ENCODE measurements at regions not wholly inside any gene's neighbourhood (a gene's known extent, or its start where the extent isn't known, plus 50 kb on each side); places are given as distances from the start of the nearest gene placed in this dataset.
"Not testable (repeated sequence)": the region's sequence is repeated elsewhere in the genome, so short reads cannot be mapped to it uniquely, and the experiment has no call there.

GRCh38 chr10:55746002-55746401 is 615.1 kb downstream of the ZWINT start:
- no peaks in the 10 kb centered on the region for H3K4me1 ChIP-seq (ENCODE audit: control insufficient read depth in 5 of 5, insufficient read depth in 5 of 5, low read length in 5 of 5)
- no peaks in the 10 kb centered on the region for H3K27me3 ChIP-seq (ENCODE audit: control insufficient read depth in 3 of 3, insufficient read depth in 3 of 3, low read length in 2 of 3)
- 41 to 64% methylated on average over 1 of the region's 1 CpG for WGBS, 2 donors
- no peak for TF ChIP-seq CTCF (IDR thresholded peaks at IDR 0.05; ENCODE audit: control extremely low read depth, extremely low read depth)
- H3K9ac ChIP-seq (ENCODE audit: insufficient read depth in 1 of 2, low read length in 2 of 2): no peak overlapping the region
- no peak overlapping the region for H3K4me3 ChIP-seq
- no peaks in the 10 kb centered on the region for H3K36me3 ChIP-seq (ENCODE audit: control insufficient read depth in 4 of 4, insufficient read depth in 4 of 4, low read length in 4 of 4)
- DNase-seq (no peak), ATAC-seq (ENCODE audit: insufficient read depth, low FRiP score) (no peak)
- no peak overlapping the region for H3K27ac ChIP-seq (ENCODE audit: low read depth in 1 of 2, low read length in 1 of 2)
- no peaks in the 10 kb centered on the region for H3K9me3 ChIP-seq (ENCODE audit: control insufficient read depth in 4 of 4, insufficient read depth in 3 of 4, low read length in 3 of 4)

- no peak for TF ChIP-seq CTCF (IDR thresholded peaks at IDR 0.05; ENCODE audit: control extremely low read depth, extremely low read depth)
- H3K27me3 ChIP-seq (ENCODE audit: control insufficient read depth in 3 of 3, insufficient read depth in 3 of 3, low read length in 2 of 3): no peaks in the 10 kb centered on the region
- no peak overlapping the region for H3K9ac ChIP-seq (ENCODE audit: insufficient read depth in 1 of 2, low read length in 2 of 2)
- H3K4me1 ChIP-seq (ENCODE audit: control insufficient read depth in 5 of 5, insufficient read depth in 5 of 5, low read length in 5 of 5): no peaks in the 10 kb centered on the region
- ATAC-seq (ENCODE audit: insufficient read depth, low FRiP score) (no peak), DNase-seq (no peak)
- no peaks in the 10 kb centered on the region for H3K9me3 ChIP-seq (ENCODE audit: control insufficient read depth in 4 of 4, insufficient read depth in 3 of 4, low read length in 3 of 4)
- H3K36me3 ChIP-seq (ENCODE audit: control insufficient read depth in 4 of 4, insufficient read depth in 4 of 4, low read length in 4 of 4): no peaks in the 10 kb centered on the region
- 77 to 81% methylated on average over 2 of the region's 2 CpGs for WGBS, 2 donors
- no peak overlapping the region for H3K4me3 ChIP-seq
- no peak overlapping the region for H3K27ac ChIP-seq (ENCODE audit: low read depth in 1 of 2, low read length in 1 of 2)
Measured at GRCh38 chr10:55742487-55742886, 618.6 kb downstream of the ZWINT start.

- not testable (repeated sequence) for ATAC-seq (ENCODE audit: insufficient read depth, low FRiP score); H3K36me3 ChIP-seq (ENCODE audit: control insufficient read depth in 4 of 4, insufficient read depth in 4 of 4, low read length in 4 of 4); H3K4me1 ChIP-seq (ENCODE audit: control insufficient read depth in 5 of 5, insufficient read depth in 5 of 5, low read length in 5 of 5); H3K9me3 ChIP-seq (ENCODE audit: control insufficient read depth in 4 of 4, insufficient read depth in 3 of 4, low read length in 3 of 4); H3K27me3 ChIP-seq (ENCODE audit: control insufficient read depth in 3 of 3, insufficient read depth in 3 of 3, low read length in 2 of 3); H3K4me3 ChIP-seq; H3K27ac ChIP-seq (ENCODE audit: low read depth in 1 of 2, low read length in 1 of 2); H3K9ac ChIP-seq (ENCODE audit: insufficient read depth in 1 of 2, low read length in 2 of 2)
- peak in 2 of 3 donors; percentile 16 to 33 for DNase-seq
- WGBS, 2 donors: 9 to 26% methylated on average over 2 of the region's 2 CpGs
Measured at GRCh38 chr10:55740767-55741166, 620.3 kb downstream of the ZWINT start.

GRCh38 chr10:55740110-55740509 is 620.9 kb downstream of the ZWINT start:
- H3K9me3 ChIP-seq (ENCODE audit: control insufficient read depth in 4 of 4, insufficient read depth in 3 of 4, low read length in 3 of 4): no peaks in the 10 kb centered on the region
- H3K4me1 ChIP-seq (ENCODE audit: control insufficient read depth in 5 of 5, insufficient read depth in 5 of 5, low read length in 5 of 5): no peaks in the 10 kb centered on the region
- no peak for TF ChIP-seq CTCF (IDR thresholded peaks at IDR 0.05; ENCODE audit: control extremely low read depth, extremely low read depth)
- 91 to 93% methylated on average over 2 of the region's 2 CpGs for WGBS, 2 donors
- DNase-seq (no peak), ATAC-seq (ENCODE audit: insufficient read depth, low FRiP score) (no peak)
- H3K27ac ChIP-seq (ENCODE audit: low read depth in 1 of 2, low read length in 1 of 2): no peak overlapping the region
- H3K9ac ChIP-seq (ENCODE audit: insufficient read depth in 1 of 2, low read length in 2 of 2): no peak overlapping the region
- no peak overlapping the region for H3K4me3 ChIP-seq
- no peaks in the 10 kb centered on the region for H3K27me3 ChIP-seq (ENCODE audit: control insufficient read depth in 3 of 3, insufficient read depth in 3 of 3, low read length in 2 of 3)
- no peaks in the 10 kb centered on the region for H3K36me3 ChIP-seq (ENCODE audit: control insufficient read depth in 4 of 4, insufficient read depth in 4 of 4, low read length in 4 of 4)

Measured in lung (tissue), 11 donors.